ENCODE measurements at regions not wholly inside any gene's neighbourhood (a gene's known extent, or its start where the extent isn't known, plus 50 kb on each side); places are given as distances from the start of the nearest gene placed in this dataset.

DNA sequence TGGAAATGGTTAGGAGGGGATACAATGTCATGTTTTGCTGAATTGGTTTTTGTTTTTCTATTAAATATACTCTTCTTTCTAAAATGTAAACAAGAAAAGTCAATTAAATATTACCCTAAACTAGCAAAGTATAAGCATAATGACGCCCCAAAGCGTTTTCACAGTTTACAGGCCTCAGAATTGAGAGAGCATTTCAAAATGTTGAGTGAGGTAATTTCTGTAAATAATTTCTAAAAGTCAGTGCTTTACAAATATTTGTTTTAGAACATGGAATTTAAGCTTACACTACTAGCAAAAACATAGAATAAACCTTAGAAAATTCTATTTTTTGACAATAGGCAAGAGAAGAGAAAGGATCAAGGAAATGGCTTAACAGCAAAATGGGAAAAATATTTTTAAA is 958.4 kb upstream of the USP15 start:
- no peak for TF ChIP-seq CTCF (IDR thresholded peaks at IDR 0.05; ENCODE audit: insufficient read depth, low read length, poor library complexity, severe bottlenecking)
- TF ChIP-seq EZH2phosphoT487 (conservative IDR thresholded peaks at IDR 0.05; ENCODE audit: low read length): no peak
